Fibroblast of the aortic adventitia (primary cell): ENCODE measurements at regions not wholly inside any gene's neighbourhood (a gene's known extent, or its start where the extent isn't known, plus 50 kb on each side); places are given as distances from the start of the nearest gene placed in this dataset.
A peak's percentile ranks its signal among the peaks of the same experiment; 100 is the strongest.

Experiments
- DNase-seq: peaks from one replicate; pipeline ENCODE4 v3.0.0-alpha.2; 2010; ENCODE audit warnings: low read depth
- H3K4me3 ChIP-seq: 2 replicates; pipeline ENCODE4 v1.5.1; 2011; ENCODE audit warnings: low read depth, mild to moderate bottlenecking, control low read depth, low read length, moderate library complexity
- TF ChIP-seq, protein P1 (sequence below): IDR thresholded peaks from 2 replicates; pipeline ENCODE4 v1.5.1; 2011; ENCODE audit warnings: mild to moderate bottlenecking, low read length, control low read depth, inconsistent platforms; ENCODE audit not compliant: insufficient read depth

DNA sequence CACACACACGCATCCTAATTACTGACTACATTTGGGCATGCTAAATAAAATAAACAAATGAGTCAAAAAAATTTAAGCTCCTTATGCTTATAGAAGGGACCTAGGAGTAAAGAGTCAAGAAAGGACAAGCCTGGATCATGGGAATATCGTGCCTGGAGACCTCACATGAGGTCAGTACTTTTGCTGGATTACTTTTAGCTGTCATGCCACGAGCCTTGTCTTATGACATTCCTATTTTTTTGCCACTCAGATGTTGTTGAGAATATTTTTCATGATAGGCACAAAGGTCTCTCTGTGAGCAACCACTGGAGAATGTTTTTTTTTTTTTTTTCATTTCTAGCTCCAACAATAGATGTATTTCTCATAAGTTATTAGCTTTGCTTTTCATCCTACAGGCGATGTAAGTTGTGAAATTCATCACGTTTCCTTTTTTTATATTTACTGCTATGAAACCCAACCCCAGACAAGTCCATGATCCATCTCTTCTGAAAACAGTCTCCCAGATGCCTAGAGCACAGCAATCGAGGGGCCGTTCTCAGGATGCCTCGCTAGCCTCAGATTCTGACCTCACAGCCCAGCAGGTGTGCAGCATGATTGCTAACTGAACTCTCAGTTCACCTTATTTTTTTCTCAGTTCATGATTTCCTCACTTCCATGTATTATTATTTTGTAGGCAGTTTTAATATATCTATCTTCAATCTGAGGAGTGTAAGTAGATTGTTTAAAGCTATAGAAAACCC is 464.5 kb downstream of the IRS1 start:
- TF ChIP-seq, protein P1, sequence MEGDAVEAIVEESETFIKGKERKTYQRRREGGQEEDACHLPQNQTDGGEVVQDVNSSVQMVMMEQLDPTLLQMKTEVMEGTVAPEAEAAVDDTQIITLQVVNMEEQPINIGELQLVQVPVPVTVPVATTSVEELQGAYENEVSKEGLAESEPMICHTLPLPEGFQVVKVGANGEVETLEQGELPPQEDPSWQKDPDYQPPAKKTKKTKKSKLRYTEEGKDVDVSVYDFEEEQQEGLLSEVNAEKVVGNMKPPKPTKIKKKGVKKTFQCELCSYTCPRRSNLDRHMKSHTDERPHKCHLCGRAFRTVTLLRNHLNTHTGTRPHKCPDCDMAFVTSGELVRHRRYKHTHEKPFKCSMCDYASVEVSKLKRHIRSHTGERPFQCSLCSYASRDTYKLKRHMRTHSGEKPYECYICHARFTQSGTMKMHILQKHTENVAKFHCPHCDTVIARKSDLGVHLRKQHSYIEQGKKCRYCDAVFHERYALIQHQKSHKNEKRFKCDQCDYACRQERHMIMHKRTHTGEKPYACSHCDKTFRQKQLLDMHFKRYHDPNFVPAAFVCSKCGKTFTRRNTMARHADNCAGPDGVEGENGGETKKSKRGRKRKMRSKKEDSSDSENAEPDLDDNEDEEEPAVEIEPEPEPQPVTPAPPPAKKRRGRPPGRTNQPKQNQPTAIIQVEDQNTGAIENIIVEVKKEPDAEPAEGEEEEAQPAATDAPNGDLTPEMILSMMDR: no peak
- no peak overlapping the region for H3K4me3 ChIP-seq
- DNase-seq: peak; percentile 11

DNA sequence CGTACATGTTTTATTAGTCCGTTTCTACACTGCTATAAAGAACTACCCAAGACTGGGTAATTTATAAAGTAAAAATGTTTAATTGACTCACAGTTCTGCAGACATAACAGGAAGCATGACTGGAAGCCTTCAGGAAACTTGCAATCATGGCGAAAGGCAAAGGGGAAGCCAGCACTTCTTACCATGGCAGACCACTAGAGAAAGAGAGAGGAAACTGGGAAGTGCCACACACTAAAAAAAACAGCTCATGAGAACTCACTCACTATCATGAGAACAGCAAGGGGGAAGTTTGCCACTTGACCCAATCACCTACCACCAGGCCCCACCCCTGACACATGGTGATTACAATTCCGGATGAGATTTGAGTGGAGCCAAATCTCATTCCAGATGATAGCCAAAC is 466.2 kb downstream of the IRS1 start:
- DNase-seq: no peak
- H3K4me3 ChIP-seq: no peak overlapping the region
- TF ChIP-seq, protein P1: no peak

DNA sequence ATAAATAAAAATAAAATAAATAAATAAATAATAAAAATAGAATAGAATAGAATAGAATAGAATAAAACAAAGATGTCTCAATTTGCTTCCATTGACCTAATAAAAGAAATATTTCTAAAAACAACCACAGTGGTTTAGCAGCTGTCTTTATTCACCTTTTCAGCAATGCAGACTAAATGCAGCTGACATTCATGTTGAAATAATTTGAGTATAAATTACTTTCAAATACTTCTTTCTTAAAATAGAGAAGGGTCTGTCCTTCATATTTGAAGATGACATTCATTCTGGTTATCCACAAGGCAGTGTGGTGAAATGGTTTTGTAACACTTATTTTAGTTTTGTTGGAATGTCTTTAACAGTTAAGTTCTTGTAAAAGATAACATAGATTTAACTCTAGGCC is 469.4 kb downstream of the IRS1 start:
- TF ChIP-seq, protein P1: no peak
- DNase-seq: no peak
- no peak overlapping the region for H3K4me3 ChIP-seq

DNA sequence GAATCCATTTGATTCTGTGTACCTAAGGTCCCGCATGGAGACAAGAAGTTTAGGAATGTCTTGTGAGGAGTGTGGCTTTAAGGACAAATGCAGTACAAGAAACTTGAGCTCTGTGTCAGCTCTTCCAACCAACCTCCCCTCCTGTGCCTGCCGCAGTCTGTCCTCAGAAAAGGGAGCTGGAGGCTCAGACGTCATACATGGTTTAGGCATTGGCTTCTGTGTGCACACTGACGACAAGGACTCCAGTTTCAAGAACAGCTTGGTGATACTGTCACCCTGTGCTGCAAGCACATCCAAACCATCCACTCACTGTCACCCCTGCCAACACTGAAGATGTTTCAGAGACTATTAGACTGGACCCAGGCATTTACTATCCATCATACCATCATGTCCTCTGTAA is 470.4 kb downstream of the IRS1 start:
- no peak for DNase-seq
- TF ChIP-seq, protein P1: no peak
- H3K4me3 ChIP-seq: no peak overlapping the region

DNA sequence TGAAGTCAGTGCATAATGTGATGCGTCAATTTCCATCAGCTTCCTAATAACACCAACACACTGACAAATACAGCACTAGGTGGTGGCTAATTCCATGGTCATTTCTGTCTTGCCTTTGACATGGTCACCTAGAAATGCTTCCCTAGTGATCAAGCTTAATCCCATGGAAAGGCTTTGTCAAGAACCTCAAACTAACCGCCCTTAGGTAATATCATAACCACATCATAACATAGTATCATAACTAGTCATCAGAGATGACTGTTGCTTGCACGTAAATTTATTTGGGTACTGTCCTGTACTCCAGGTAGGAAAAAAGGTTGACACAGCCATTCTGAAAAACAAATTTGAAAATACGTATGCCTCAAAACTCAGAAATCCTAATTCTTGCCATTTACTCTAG is 471.8 kb downstream of the IRS1 start:
- H3K4me3 ChIP-seq: no peak overlapping the region
- no peak for DNase-seq
- TF ChIP-seq, protein P1: no peak

DNA sequence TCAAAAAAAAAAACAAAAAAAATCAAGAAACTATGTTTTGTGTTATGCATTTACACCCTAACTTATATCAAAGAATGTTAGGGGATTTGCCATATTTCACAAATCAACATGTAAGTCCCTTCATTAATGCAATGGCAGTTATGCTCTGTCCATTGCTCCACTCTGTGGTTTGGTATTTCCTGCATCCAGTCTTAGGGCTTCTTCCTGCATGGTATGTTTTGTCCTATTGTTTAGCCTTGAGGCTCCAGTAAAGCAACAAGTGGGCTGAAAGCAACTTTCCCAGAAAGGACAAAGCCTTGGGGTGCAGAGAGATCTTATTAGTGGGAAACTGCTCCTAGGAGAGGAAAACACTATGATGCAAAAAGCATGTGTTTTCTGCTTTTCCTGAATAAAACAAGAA is 474.1 kb downstream of the IRS1 start:
- H3K4me3 ChIP-seq: no peak overlapping the region
- TF ChIP-seq, protein P1: no peak
- DNase-seq: no peak
